Fibroblast of skin of right biceps (primary cell): ENCODE measurements at regions not wholly inside any gene's neighbourhood (a gene's known extent, or its start where the extent isn't known, plus 50 kb on each side); places are given as distances from the start of the nearest gene placed in this dataset.
A peak's percentile ranks its signal among the peaks of the same experiment; 100 is the strongest.
"Not testable (repeated sequence)": the region's sequence is repeated elsewhere in the genome, so short reads cannot be mapped to it uniquely, and the experiment has no call there.

Source experiments
- DNase-seq: peaks from one replicate; pipeline ENCODE4 v3.0.0-alpha.2; 2013

- DNase-seq = no peak
Observed at GRCh38 chr1:169024255-169024654, 82.2 kb upstream of the ATP1B1 start.

DNA sequence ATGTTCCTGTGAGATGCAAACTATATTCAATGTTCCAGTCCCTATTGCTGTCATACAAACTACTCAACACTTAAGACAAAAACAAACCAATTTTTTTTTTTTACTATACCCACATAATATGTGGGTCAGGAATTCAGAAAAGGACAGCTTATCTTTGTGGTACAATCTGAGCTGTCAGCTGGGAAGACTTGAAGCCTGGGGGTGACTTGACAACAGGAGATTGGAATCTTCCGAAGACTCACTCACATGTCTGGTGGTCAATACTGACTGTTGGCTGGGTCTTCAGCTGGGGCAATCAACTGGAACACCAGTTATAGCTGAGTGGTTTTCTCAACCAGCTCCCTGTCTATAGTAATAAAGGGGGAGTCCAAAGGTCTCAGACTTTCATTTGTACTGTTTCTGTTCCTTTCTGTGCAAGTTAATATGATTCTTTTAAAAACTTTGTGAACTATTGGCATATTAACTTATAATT lies 81.7 kb upstream of the ATP1B1 start:
- no peak for DNase-seq

- DNase-seq = no peak
Observed at GRCh38 chr1:169025412-169025811, 81.1 kb upstream of the ATP1B1 start.

DNA sequence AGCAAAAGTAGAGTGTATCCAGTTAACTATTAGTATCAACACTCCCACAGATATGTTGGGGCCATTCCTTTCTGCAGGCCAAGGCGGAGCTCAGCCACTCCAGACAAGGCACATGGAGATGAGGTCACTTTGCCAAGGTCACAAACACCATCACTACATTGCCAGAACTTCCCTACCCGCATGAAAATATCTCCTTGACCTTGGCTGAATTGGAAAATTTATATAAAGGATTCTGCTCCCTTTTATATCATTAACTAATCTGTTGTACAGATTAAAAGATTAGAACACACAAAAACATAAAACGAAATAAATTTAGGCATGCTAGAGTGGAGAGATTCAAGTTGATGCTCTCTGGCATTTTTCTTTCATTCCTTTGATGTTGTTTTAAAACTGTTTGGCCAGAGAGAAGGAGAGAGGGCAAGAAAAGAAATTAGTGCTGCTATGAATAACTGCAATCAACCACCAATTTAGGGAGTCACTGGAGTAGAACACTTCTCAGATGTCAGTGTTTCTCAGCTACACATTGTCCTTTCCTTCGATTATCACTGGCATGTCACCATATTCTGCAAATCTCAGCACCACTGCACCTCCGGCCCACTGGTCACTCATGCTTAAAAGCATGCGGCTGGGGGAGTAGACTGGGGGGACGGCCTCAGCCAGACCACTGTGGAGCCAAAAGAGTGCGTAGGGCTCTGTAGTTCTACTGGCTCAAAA lies 78.7 kb upstream of the ATP1B1 start:
- no peak for DNase-seq

DNA sequence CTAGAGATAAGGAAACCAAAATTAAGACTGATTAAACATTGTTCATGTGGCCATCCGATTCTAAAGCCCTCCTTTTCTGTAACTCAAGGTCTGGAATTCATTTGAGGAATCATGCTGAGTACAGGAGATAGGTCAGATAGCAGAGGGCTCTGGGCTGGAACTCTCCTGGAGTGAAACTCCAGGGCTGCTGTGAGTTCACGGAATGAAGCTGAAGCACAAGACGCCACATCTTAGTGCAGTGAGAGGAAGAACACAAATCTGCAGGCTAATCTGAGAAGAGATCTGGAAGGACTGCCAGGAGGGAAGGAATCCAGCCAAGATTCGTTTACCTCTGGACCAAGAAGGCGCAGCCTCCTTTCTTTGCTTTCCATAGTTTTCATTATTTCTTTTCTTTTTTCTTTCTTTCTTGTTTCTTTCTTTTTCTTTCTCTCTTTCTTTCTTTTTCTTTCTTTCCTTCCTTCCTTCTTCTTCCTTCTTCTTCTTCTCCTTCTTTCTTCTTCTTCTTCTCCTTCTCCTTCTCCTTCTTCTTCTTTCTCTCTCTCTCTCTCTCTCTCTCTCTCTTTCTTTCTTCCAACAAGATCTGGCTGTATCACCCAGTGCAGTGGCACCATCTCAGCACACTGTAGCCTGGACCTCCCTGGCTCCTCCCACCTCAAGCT lies 74.8 kb upstream of the ATP1B1 start:
- DNase-seq = peak; percentile 1

- DNase-seq = no peak
Observed at GRCh38 chr1:169041366-169041765, 65.1 kb upstream of the ATP1B1 start.

DNA sequence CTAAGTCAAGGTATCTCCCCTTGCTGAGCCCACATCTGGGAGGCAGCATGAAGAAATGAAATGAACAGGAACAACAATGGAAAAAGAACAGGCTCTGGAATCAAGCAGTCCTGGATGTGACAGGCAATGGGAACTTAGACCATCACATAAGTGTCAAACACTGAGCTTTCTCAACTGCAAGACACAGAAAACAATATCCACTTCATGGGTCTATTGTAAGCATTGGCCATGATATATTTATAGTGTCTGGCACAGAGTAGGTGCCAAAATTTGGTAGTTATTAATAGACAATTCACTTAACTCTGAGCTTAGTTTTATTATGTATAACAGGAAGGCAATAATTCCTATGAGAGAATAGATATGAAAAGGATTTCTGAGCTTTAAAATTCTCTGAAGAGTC lies 64.1 kb upstream of the ATP1B1 start:
- DNase-seq = no peak

GRCh38 chr1:169043823-169044222 lies 62.7 kb upstream of the ATP1B1 start:
- DNase-seq = no peak

DNA sequence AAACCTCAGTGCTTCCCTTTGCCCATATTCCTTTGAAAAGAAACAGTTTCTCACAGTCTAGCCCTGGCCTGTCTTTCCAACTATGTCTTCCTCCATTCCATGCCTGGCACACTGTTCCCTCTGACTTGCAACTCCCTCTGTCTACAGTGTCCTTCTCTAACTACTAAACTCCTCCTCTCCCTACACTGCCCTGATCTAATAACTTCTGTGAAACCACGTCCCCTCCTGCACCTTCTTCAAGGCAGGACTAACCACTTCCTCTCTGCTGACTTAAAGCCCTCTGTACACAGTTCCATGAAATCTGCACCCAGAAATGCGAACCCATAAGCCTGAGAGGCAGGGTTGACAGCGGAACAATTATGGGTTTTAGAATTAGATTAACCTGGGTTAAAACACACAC lies 62.2 kb upstream of the ATP1B1 start:
- no peak for DNase-seq

- DNase-seq = no peak
Observed at GRCh38 chr1:169044971-169045370, 61.5 kb upstream of the ATP1B1 start.

- no peak for DNase-seq
Observed at GRCh38 chr1:169046671-169047070, 59.8 kb upstream of the ATP1B1 start.

DNA sequence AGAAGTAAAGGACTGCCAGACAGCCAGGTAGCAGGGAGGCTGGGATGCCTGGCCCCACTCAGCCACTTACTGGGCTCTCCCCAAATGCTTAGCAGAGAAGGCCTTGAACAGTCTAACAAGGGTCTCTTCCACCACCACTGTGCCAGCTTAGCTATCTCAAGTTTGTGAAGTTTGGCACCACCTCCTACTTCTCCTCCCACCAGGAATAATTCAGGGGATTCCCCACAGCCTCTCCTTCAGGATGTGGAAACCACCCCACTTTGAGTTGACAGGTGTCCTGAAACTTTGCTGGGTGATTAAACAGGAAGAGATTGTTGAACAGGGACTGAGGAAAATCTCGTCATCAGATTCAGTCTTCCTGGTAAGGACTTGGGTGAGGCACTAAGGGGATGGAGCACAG lies 59.4 kb upstream of the ATP1B1 start:
- DNase-seq = no peak

GRCh38 chr1:169048043-169048442 lies 58.4 kb upstream of the ATP1B1 start:
- DNase-seq = no peak

GRCh38 chr1:169049258-169049938 lies 57.1 kb upstream of the ATP1B1 start:
- DNase-seq = no peak

- DNase-seq = no peak
Observed at GRCh38 chr1:169051171-169051570, 55.3 kb upstream of the ATP1B1 start.

- DNase-seq = not testable (repeated sequence)
Observed at GRCh38 chr1:169052171-169052570, 54.3 kb upstream of the ATP1B1 start.

DNA sequence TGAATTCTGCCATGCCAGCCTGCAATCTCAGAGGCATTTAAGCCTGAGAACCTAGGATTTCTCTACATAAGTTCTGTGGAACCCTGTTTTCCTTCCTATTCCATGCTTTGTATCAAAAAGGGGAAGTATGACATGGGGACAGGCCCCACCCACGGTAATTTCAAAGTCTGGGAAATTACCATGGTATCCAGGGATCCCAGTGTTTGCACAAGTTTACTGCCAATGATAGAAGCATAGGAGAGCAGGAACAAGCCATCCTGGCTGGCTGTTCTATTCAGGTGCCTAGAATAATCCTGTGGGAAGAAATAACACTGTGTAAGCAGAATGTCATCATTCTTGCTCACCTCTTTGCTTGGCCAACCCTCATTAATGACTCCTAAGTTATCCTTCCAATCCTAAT lies 53.8 kb upstream of the ATP1B1 start:
- no peak for DNase-seq

DNA sequence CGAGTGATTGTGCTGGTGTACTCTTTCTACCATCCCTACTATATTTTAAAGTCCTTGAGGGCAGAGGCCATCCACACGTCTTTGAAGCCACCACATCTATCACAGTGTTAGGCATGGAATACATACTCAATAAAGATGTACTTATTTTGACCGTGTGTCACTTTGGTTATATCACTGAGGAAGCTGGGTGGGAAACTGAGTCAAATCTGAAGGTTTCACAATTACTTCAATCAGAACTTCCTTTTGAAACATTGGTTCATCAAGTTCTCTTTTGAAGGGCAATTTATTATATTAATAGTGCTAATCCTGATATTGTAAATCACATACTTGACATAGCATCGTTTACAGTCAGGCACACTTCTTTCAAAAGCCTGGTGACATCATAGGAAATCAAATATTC lies 53.3 kb upstream of the ATP1B1 start:
- DNase-seq = no peak
